HEK293T (cell line): ENCODE measurements at regions not wholly inside any gene's neighbourhood (a gene's known extent, or its start where the extent isn't known, plus 50 kb on each side); places are given as distances from the start of the nearest gene placed in this dataset.
"Not testable (repeated sequence)": the region's sequence is repeated elsewhere in the genome, so short reads cannot be mapped to it uniquely, and the experiment has no call there.

Source experiments
- ARNT ChIP-seq: fragments of 450-650 bp; IDR thresholded peaks from 2 replicates; pipeline ENCODE4 v1.6.1; 2017; ENCODE audit warnings: mild to moderate bottlenecking
- BHLHE40 ChIP-seq: fragments of 450-650 bp; IDR thresholded peaks from 2 replicates; pipeline ENCODE4 v1.6.1; 2016; ENCODE audit warnings: mild to moderate bottlenecking, moderate library complexity, borderline replicate concordance
- CTBP1 ChIP-seq: fragments of 450-650 bp; IDR thresholded peaks from 2 replicates; pipeline ENCODE4 v1.6.1; 2016; ENCODE audit warnings: borderline replicate concordance
- ELF4 ChIP-seq: fragments of 450-650 bp; IDR thresholded peaks from 2 replicates; pipeline ENCODE4 v1.6.1; 2017; ENCODE audit warnings: antibody characterized with exemption
- FOXA1 ChIP-seq: fragments of 450-650 bp; IDR thresholded peaks from 2 replicates; pipeline ENCODE4 v1.6.1; 2016; ENCODE audit warnings: mild to moderate bottlenecking
- HDGF ChIP-seq: fragments of 450-650 bp; IDR thresholded peaks from 2 replicates; pipeline ENCODE4 v1.6.1; 2017; ENCODE audit warnings: antibody characterized with exemption, borderline replicate concordance
- L3MBTL2 ChIP-seq: fragments of 450-650 bp; conservative IDR thresholded peaks from 2 replicates; pipeline ENCODE4 v1.6.1; 2016; ENCODE audit warnings: mild to moderate bottlenecking
- LEF1 ChIP-seq: fragments of 450-650 bp; IDR thresholded peaks from 2 replicates; pipeline ENCODE4 v1.6.1; 2017; ENCODE audit warnings: mild to moderate bottlenecking, borderline replicate concordance
- NFRKB ChIP-seq: fragments of 450-650 bp; IDR thresholded peaks from 2 replicates; pipeline ENCODE4 v1.6.1; 2016; ENCODE audit warnings: mild to moderate bottlenecking, moderate library complexity
- SP1 ChIP-seq: fragments of 450-650 bp; IDR thresholded peaks from 2 replicates; pipeline ENCODE4 v1.6.1; 2017
- SUZ12 ChIP-seq: fragments of 450-650 bp; IDR thresholded peaks from 2 replicates; pipeline ENCODE4 v1.6.1; 2016; ENCODE audit warnings: mild to moderate bottlenecking
- TARDBP ChIP-seq: fragments of 450-650 bp; IDR thresholded peaks from 2 replicates; pipeline ENCODE4 v1.6.1; 2016
- ZNF384 ChIP-seq: fragments of 450-650 bp; IDR thresholded peaks from 2 replicates; pipeline ENCODE4 v1.6.1; 2016
- TF ChIP-seq, protein P1 (sequence below): fragments of 450-650 bp; IDR thresholded peaks from 2 replicates; pipeline ENCODE4 v1.6.1; 2016

DNA sequence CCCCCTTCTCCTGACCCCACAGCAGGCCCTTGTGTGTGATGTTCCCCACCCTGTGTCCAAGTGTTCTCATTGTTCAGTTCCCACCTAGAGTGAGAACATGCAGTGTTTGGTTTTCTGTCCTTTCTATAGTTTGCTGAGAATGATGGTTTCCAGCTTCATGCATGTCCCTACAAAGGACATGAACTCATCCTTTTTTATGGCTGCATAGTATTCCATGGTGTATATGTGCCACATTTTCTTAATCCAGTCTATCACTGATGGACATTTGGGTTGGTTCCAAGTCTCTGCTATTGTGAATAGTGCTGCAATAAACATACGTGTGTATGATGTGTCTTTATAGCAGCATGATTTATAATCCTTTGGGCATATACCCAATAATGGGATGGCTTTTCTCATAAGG is 234.2 kb downstream of the NR2F1-AS1 start:
- not testable (repeated sequence) for TF ChIP-seq ARNT, SUZ12, SP1, L3MBTL2, HDGF, CTBP1, FOXA1, NFRKB, ZNF384, BHLHE40, TARDBP, LEF1, ELF4
- TF ChIP-seq, protein P1, sequence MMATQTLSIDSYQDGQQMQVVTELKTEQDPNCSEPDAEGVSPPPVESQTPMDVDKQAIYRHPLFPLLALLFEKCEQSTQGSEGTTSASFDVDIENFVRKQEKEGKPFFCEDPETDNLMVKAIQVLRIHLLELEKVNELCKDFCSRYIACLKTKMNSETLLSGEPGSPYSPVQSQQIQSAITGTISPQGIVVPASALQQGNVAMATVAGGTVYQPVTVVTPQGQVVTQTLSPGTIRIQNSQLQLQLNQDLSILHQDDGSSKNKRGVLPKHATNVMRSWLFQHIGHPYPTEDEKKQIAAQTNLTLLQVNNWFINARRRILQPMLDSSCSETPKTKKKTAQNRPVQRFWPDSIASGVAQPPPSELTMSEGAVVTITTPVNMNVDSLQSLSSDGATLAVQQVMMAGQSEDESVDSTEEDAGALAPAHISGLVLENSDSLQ, result not testable (repeated sequence)
